NT2/D1 (cell line): ENCODE measurements at regions not wholly inside any gene's neighbourhood (a gene's known extent, or its start where the extent isn't known, plus 50 kb on each side); places are given as distances from the start of the nearest gene placed in this dataset.

Experiments used
- YY1 ChIP-seq: IDR thresholded peaks from 2 replicates; pipeline ENCODE4 v1.6.1; 2011; ENCODE audit not compliant: insufficient read length, insufficient read depth
- ZNF274 ChIP-seq: IDR thresholded peaks from 2 replicates; pipeline ENCODE4 v1.6.1; 2011; ENCODE audit warnings: mild to moderate bottlenecking, low read depth, low read length

GRCh38 chr11:115901069-115901468, 396.9 kb upstream of the CADM1 start:
- TF ChIP-seq YY1 = no peak
- TF ChIP-seq ZNF274 = no peak
